NCI-H446 (cell line): ENCODE measurements at regions not wholly inside any gene's neighbourhood (a gene's known extent, or its start where the extent isn't known, plus 50 kb on each side); places are given as distances from the start of the nearest gene placed in this dataset.

Experiments
- DNase-seq, 2 experiments: peaks; one replicate each; lab custom pipeline; 2025; lab: John Stamatoyannopoulos, UW

- DNase-seq = no peak
Observed at GRCh38 chr21:24369278-24369677, 1238.0 kb downstream of the MRPL39 start.

GRCh38 chr21:24367936-24368335, 1239.3 kb downstream of the MRPL39 start:
- DNase-seq = no peak

GRCh38 chr21:24353492-24353891, 1253.8 kb downstream of the MRPL39 start:
- DNase-seq = no peak

- no peak for DNase-seq
Observed at GRCh38 chr21:24339406-24339805, 1267.9 kb downstream of the MRPL39 start.

GRCh38 chr21:24336491-24336890, 1270.8 kb downstream of the MRPL39 start:
- DNase-seq = no peak

GRCh38 chr21:24323536-24323935, 1283.7 kb downstream of the MRPL39 start:
- DNase-seq = no peak

- DNase-seq = no peak
Observed at GRCh38 chr21:24316277-24316922, 1290.9 kb downstream of the MRPL39 start.

GRCh38 chr21:24310788-24311187, 1296.5 kb downstream of the MRPL39 start:
- no peak for DNase-seq

GRCh38 chr21:24308183-24308582, 1299.1 kb downstream of the MRPL39 start:
- DNase-seq = no peak

- DNase-seq = no peak
Observed at GRCh38 chr21:24302400-24302799, 1304.9 kb downstream of the MRPL39 start.

GRCh38 chr21:24298040-24298439, 1309.2 kb downstream of the MRPL39 start:
- DNase-seq = no peak

- no peak for DNase-seq
Observed at GRCh38 chr21:24294171-24294570, 1313.1 kb downstream of the MRPL39 start.

- peak in 1 of 2 experiments; percentile 8 for DNase-seq
Observed at GRCh38 chr21:24290151-24290833, 1317.0 kb downstream of the MRPL39 start.

- peak in 1 of 2 experiments; percentile 39 for DNase-seq
Observed at GRCh38 chr21:24289539-24289938, 1317.7 kb downstream of the MRPL39 start.

GRCh38 chr21:24280596-24280995, 1326.7 kb downstream of the MRPL39 start:
- DNase-seq = no peak

GRCh38 chr21:24278711-24279110, 1328.6 kb downstream of the MRPL39 start:
- no peak for DNase-seq

GRCh38 chr21:24276204-24276603, 1331.1 kb downstream of the MRPL39 start:
- DNase-seq = peak in 1 of 2 experiments; percentile 13

GRCh38 chr21:24275616-24276015, 1331.7 kb downstream of the MRPL39 start:
- DNase-seq = no peak

GRCh38 chr21:24272521-24272938, 1334.8 kb downstream of the MRPL39 start:
- DNase-seq = no peak

- DNase-seq = no peak
Observed at GRCh38 chr21:24265987-24266386, 1341.3 kb downstream of the MRPL39 start.

- DNase-seq = no peak
Observed at GRCh38 chr21:24260751-24261150, 1346.5 kb downstream of the MRPL39 start.

GRCh38 chr21:24259241-24259640, 1348.0 kb downstream of the MRPL39 start:
- DNase-seq = no peak

- DNase-seq = no peak
Observed at GRCh38 chr21:24255591-24255990, 1351.7 kb downstream of the MRPL39 start.

GRCh38 chr21:24225431-24225830, 1381.8 kb downstream of the MRPL39 start:
- no peak for DNase-seq
